OCI-LY1 (cell line): ENCODE measurements at regions not wholly inside any gene's neighbourhood (a gene's known extent, or its start where the extent isn't known, plus 50 kb on each side); places are given as distances from the start of the nearest gene placed in this dataset.

Experiments
- H2AFZ ChIP-seq: fragments of 200-600 bp; sonication (generic), shearing (Covaris generic); 2 replicates; pipeline ENCODE4 v1.6.0; 2014; ENCODE audit warnings: antibody characterized with exemption, mild to moderate bottlenecking, low read length
- H3F3A ChIP-seq: fragments of 200-600 bp; sonication (generic), shearing (Covaris generic); 2 replicates; pipeline ENCODE4 v1.6.0; 2014; ENCODE audit warnings: mild to moderate bottlenecking, antibody characterized with exemption, low read length, moderate library complexity; ENCODE audit not compliant: insufficient read depth
- H3K27ac ChIP-seq: fragments of 200-600 bp; sonication (generic); 2 replicates; pipeline ENCODE4 v1.5.1; 2014; ENCODE audit warnings: low read length, mixed run types, mild to moderate bottlenecking, low read depth; ENCODE audit not compliant: poor library complexity, severe bottlenecking
- H3K27me3 ChIP-seq: fragments of 200-600 bp; sonication (generic); 2 replicates; pipeline ENCODE4 v1.6.0; 2014; ENCODE audit warnings: antibody characterized with exemption, mild to moderate bottlenecking, low read length, moderate library complexity; ENCODE audit not compliant: insufficient read depth
- H3K36me3 ChIP-seq: fragments of 200-600 bp; sonication (generic); 2 replicates; pipeline ENCODE4 v1.6.1; 2014; ENCODE audit warnings: mild to moderate bottlenecking, antibody characterized with exemption, low read length, moderate library complexity, mixed read lengths; ENCODE audit not compliant: insufficient read depth
- H3K4me1 ChIP-seq: fragments of 200-600 bp; sonication (generic); 2 replicates; pipeline ENCODE4 v1.5.1; 2014; ENCODE audit warnings: mild to moderate bottlenecking, low read length, moderate library complexity; ENCODE audit not compliant: insufficient read depth, severe bottlenecking
- H3K4me2 ChIP-seq: fragments of 200-600 bp; sonication (generic), shearing (Covaris generic); 2 replicates; pipeline ENCODE4 v1.6.1; 2014; ENCODE audit warnings: low read length
- H3K4me3 ChIP-seq: fragments of 200-600 bp; sonication (generic); 2 replicates; pipeline ENCODE4 v1.5.1; 2014; ENCODE audit warnings: low read length, low read depth, mild to moderate bottlenecking, mixed read lengths; ENCODE audit not compliant: poor library complexity, severe bottlenecking
- H3K79me2 ChIP-seq: fragments of 200-600 bp; shearing (Covaris generic); 2 replicates; pipeline ENCODE4 v1.6.1; 2016; ENCODE audit warnings: mixed run types, low read length, mixed read lengths; ENCODE audit not compliant: insufficient read depth
- H3K9ac ChIP-seq: fragments of 200-600 bp; sonication (generic), shearing (Covaris generic); 2 replicates; pipeline ENCODE4 v1.6.1; 2014; ENCODE audit warnings: mild to moderate bottlenecking, low read length, mixed read lengths
- H3K9me2 ChIP-seq: fragments of 200-600 bp; sonication (generic), shearing (Covaris generic); 2 replicates; pipeline ENCODE4 v1.6.1; 2014; ENCODE audit warnings: low read depth, mild to moderate bottlenecking, low read length, mixed read lengths
- H3K9me3 ChIP-seq: fragments of 200-600 bp; shearing (Covaris generic); 2 replicates; pipeline ENCODE4 v1.6.1; 2014; ENCODE audit warnings: low read length, mixed read lengths
- H4K20me1 ChIP-seq: fragments of 200-600 bp; sonication (generic), shearing (Covaris generic); 2 replicates; pipeline ENCODE4 v1.6.0; 2016; ENCODE audit warnings: mild to moderate bottlenecking, low read length; ENCODE audit not compliant: insufficient read depth
- EZH2 ChIP-seq: fragments of 200-600 bp; sonication (generic), shearing (Covaris generic); IDR thresholded peaks from 2 replicates; pipeline ENCODE4 v1.8.0; 2017; ENCODE audit warnings: borderline replicate concordance, mixed run types, mild to moderate bottlenecking, antibody characterized with exemption, low read length, moderate library complexity, mixed read lengths
- TF ChIP-seq, protein P1 (sequence below): fragments of 200-600 bp; sonication (generic), shearing (Covaris generic); IDR thresholded peaks from 2 replicates; pipeline ENCODE4 v1.5.1; 2017; ENCODE audit warnings: mild to moderate bottlenecking, antibody characterized with exemption, low read length, moderate library complexity, mixed read lengths

DNA sequence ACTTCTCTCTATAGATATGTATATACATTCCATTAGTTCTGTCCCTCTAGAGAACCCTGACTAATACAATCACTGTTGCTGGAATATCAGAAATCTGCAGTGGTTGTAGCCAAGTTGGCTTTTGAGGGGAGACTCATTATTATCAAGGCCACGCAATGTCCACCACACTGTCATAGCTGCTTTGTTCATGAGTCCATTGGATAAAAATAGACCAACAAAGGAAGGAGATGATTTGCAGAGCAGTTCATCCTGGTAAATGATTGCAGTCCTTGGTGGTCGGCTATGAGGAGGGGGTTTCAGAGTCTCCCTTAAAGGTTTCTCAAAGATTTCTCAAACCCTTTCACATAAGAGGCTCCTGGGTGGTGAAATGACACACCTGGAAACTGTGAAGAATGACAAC lies 192.8 kb upstream of the ANKH start:
- H3F3A ChIP-seq, result no peaks in the 10 kb centered on the region
- no peaks in the 10 kb centered on the region for H3K9me3 ChIP-seq
- no peak overlapping the region for H3K27ac ChIP-seq
- no peaks in the 10 kb centered on the region for H3K9me2 ChIP-seq
- H3K36me3 ChIP-seq, result no peaks in the 10 kb centered on the region
- no peaks in the 10 kb centered on the region for H4K20me1 ChIP-seq
- TF ChIP-seq, protein P1, sequence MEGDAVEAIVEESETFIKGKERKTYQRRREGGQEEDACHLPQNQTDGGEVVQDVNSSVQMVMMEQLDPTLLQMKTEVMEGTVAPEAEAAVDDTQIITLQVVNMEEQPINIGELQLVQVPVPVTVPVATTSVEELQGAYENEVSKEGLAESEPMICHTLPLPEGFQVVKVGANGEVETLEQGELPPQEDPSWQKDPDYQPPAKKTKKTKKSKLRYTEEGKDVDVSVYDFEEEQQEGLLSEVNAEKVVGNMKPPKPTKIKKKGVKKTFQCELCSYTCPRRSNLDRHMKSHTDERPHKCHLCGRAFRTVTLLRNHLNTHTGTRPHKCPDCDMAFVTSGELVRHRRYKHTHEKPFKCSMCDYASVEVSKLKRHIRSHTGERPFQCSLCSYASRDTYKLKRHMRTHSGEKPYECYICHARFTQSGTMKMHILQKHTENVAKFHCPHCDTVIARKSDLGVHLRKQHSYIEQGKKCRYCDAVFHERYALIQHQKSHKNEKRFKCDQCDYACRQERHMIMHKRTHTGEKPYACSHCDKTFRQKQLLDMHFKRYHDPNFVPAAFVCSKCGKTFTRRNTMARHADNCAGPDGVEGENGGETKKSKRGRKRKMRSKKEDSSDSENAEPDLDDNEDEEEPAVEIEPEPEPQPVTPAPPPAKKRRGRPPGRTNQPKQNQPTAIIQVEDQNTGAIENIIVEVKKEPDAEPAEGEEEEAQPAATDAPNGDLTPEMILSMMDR, result no peak
- no peak for TF ChIP-seq EZH2
- no peak overlapping the region for H2AFZ ChIP-seq
- no peaks in the 10 kb centered on the region for H3K27me3 ChIP-seq
- H3K9ac ChIP-seq, result no peak overlapping the region
- H3K4me2 ChIP-seq, result no peak overlapping the region
- no peaks in the 10 kb centered on the region for H3K4me1 ChIP-seq
- H3K79me2 ChIP-seq, result no peaks in the 10 kb centered on the region
- H3K4me3 ChIP-seq, result no peak overlapping the region

DNA sequence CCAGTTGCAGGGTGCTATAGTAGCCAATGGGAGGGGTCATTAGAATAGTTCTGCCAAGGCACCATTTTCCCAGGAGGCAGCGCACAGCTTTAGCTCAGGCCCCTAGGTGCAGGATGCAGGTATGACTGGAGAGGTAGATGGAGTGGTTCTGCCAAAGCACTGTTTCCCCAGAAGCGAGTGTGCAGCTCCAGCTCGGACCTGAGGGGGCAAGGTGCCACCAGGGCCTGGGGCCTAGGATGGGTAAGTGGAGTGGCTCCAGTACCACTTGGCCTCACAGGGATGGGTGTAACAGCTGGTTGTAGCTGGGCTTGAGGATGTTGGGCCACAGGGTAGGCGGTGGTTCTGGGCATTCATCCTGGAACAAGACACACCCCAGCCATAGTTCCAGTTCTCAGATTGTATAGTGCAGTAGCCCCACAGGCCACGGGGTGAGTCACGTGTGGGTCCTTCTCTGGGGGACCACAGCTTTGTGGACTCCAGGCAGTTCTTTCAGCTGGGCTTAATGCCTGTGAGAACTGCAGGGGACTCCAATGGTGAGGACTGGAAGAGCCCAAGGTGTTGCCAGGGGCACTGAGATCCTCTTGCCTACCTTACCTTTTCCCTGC lies 185.5 kb upstream of the ANKH start:
- H4K20me1 ChIP-seq, result no peaks in the 10 kb centered on the region
- H3K27ac ChIP-seq, result no peak overlapping the region
- no peaks in the 10 kb centered on the region for H3K9me2 ChIP-seq
- no peaks in the 10 kb centered on the region for H3K9me3 ChIP-seq
- H3K27me3 ChIP-seq, result no peaks in the 10 kb centered on the region
- no peak overlapping the region for H3K4me3 ChIP-seq
- TF ChIP-seq, protein P1, result no peak
- no peak for TF ChIP-seq EZH2
- no peak overlapping the region for H3K9ac ChIP-seq
- no peak overlapping the region for H3K4me2 ChIP-seq
- H3K79me2 ChIP-seq, result no peaks in the 10 kb centered on the region
- no peak overlapping the region for H2AFZ ChIP-seq
- H3F3A ChIP-seq, result no peaks in the 10 kb centered on the region
- H3K36me3 ChIP-seq, result no peaks in the 10 kb centered on the region
- H3K4me1 ChIP-seq, result no peaks in the 10 kb centered on the region

DNA sequence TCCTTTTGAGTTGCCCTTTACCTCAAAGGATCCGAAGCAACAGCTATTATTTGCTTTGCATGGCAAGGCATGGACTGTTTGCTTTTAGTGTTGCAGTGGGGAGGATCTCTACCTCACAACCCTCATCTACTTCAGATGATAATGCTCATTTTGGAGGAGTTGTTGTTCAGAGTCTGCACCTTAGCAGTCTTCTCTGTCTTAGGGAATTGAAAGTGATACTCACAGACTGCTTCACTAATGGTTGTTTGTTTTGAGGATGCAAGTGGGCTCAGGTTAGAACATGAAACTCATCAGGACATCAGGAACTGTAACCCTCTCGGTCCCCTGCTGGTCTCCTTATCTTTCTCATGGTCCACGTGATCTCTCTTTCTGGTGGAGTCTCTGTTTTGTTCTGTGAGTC lies 172.9 kb upstream of the ANKH start:
- Histone ChIP-seq H2AFZ (no peak overlapping the region), H3K9me2 (no peaks in the 10 kb centered on the region), H3K27ac (no peak overlapping the region), H4K20me1 (no peaks in the 10 kb centered on the region), H3K9ac (no peak overlapping the region), H3K27me3 (no peaks in the 10 kb centered on the region), H3K4me3 (no peak overlapping the region), H3K9me3 (no peaks in the 10 kb centered on the region), H3F3A (no peaks in the 10 kb centered on the region), H3K79me2 (no peaks in the 10 kb centered on the region), H3K36me3 (no peaks in the 10 kb centered on the region), H3K4me1 (no peaks in the 10 kb centered on the region), H3K4me2 (no peak overlapping the region)
- TF ChIP-seq, protein P1, result no peak
- TF ChIP-seq EZH2, result no peak
